ENCODE measurements at regions not wholly inside any gene's neighbourhood (a gene's known extent, or its start where the extent isn't known, plus 50 kb on each side); places are given as distances from the start of the nearest gene placed in this dataset.

- CTCF ChIA-PET, result no interaction called here
- Histone ChIP-seq H3K27ac (ENCODE audit: insufficient read depth, low read depth, low read length) (no peak overlapping the region), H3K79me2 (ENCODE audit: control insufficient read depth, insufficient read depth, low read length) (no peaks in the 10 kb centered on the region), H2AFZ (ENCODE audit: low read depth, low read length) (no peak overlapping the region), H3K4me3 (replicated peaks in 1 of 3; ENCODE audit: insufficient read depth in 1 of 3, low read depth in 1 of 3, low read length in 3 of 3) (no peak overlapping the region), H3K27me3 (ENCODE audit: control insufficient read depth in 2 of 2, insufficient read depth in 2 of 2, low read length in 2 of 2) (no peaks in the 10 kb centered on the region), H3K9me3 (replicated peaks; ENCODE audit: control insufficient read depth, insufficient read depth, low read length) (no peaks in the 10 kb centered on the region), H3K4me2 (ENCODE audit: insufficient read depth, low read length) (no peak overlapping the region), H3K4me1 (ENCODE audit: control insufficient read depth, extremely low read depth, insufficient read depth, low read length) (no peaks in the 10 kb centered on the region), H3K9ac (replicated peaks; ENCODE audit: extremely low read depth, insufficient read depth, low read length) (no peak overlapping the region), H3K36me3 (ENCODE audit: control insufficient read depth in 2 of 2, extremely low read depth in 1 of 2, insufficient read depth in 2 of 2, low read length in 2 of 2) (no peaks in the 10 kb centered on the region), H4K20me1 (replicated peaks; ENCODE audit: control insufficient read depth, extremely low read depth, insufficient read depth, low read length) (no peaks in the 10 kb centered on the region), H3K9me1 (replicated peaks; ENCODE audit: control insufficient read depth, extremely low read depth, insufficient read depth, low read length) (no peaks in the 10 kb centered on the region)
- FAIRE-seq (no peak), DNase-seq (ENCODE audit: low read depth, low spot score) (no peak)
- intact Hi-C loops (cut with micrococcal nuclease) (no loop called here), dilution Hi-C loops (cut with MboI; ENCODE audit: extremely low pct_ligation_motif_present, low sequenced_read_pairs) (no loop called here)
- BruUV-seq (replicated peaks), result no TSS peak
- TF ChIP-seq MYC (IDR thresholded peaks at IDR 0.05; ENCODE audit: low read depth, low read length) (no peak), POLR2AphosphoS5 (IDR thresholded peaks at IDR 0.05; ENCODE audit: insufficient read depth, low read depth, low read length) (no peak), FOS (IDR thresholded peaks at IDR 0.05; ENCODE audit: borderline replicate concordance, insufficient read depth, low read length) (no peak)
- POLR2A ChIA-PET, result no interaction called here
Measured at GRCh38 chr12:89793946-89794345, 85.3 kb upstream of the ATP2B1 start.

DNA sequence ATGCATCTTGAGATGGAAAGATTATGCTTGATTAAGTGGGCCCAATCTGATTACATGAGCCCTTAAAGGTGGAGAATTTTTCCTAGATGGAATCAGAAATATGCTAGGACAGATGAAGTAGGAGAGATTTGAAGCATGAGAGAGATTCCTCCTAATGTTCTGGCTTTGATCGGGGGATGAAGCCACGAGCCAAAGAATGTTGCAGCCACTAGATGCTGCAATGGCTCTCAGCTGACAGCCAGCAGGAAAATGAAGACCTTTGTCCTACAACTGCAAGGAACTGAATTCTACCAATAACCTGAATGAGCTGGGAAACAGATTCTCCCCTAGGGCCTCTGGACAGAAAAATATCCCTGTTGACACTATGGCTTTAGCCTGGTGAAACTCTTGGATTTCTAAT lies 82.6 kb upstream of the ATP2B1 start:
- DNase-seq (ENCODE audit: low read depth, low spot score) (no peak), FAIRE-seq (no peak)
- Histone ChIP-seq H3K9me1 (replicated peaks; ENCODE audit: control insufficient read depth, extremely low read depth, insufficient read depth, low read length) (no peaks in the 10 kb centered on the region), H3K4me3 (replicated peaks in 1 of 3; ENCODE audit: insufficient read depth in 1 of 3, low read depth in 1 of 3, low read length in 3 of 3) (no peak overlapping the region), H3K27ac (ENCODE audit: insufficient read depth, low read depth, low read length) (no peak overlapping the region), H2AFZ (ENCODE audit: low read depth, low read length) (no peak overlapping the region), H3K9me3 (replicated peaks; ENCODE audit: control insufficient read depth, insufficient read depth, low read length) (peaks cover 2% of the 10 kb centered on the region), H4K20me1 (replicated peaks; ENCODE audit: control insufficient read depth, extremely low read depth, insufficient read depth, low read length) (no peaks in the 10 kb centered on the region), H3K36me3 (ENCODE audit: control insufficient read depth in 2 of 2, extremely low read depth in 1 of 2, insufficient read depth in 2 of 2, low read length in 2 of 2) (no peaks in the 10 kb centered on the region), H3K4me1 (ENCODE audit: control insufficient read depth, extremely low read depth, insufficient read depth, low read length) (no peaks in the 10 kb centered on the region), H3K79me2 (ENCODE audit: control insufficient read depth, insufficient read depth, low read length) (no peaks in the 10 kb centered on the region), H3K9ac (replicated peaks; ENCODE audit: extremely low read depth, insufficient read depth, low read length) (no peak overlapping the region), H3K4me2 (ENCODE audit: insufficient read depth, low read length) (no peak overlapping the region), H3K27me3 (ENCODE audit: control insufficient read depth in 2 of 2, insufficient read depth in 2 of 2, low read length in 2 of 2) (no peaks in the 10 kb centered on the region)
- dilution Hi-C loops (cut with MboI; ENCODE audit: extremely low pct_ligation_motif_present, low sequenced_read_pairs) (no loop called here), intact Hi-C loops (cut with micrococcal nuclease) (no loop called here)
- TF ChIP-seq, protein P1, sequence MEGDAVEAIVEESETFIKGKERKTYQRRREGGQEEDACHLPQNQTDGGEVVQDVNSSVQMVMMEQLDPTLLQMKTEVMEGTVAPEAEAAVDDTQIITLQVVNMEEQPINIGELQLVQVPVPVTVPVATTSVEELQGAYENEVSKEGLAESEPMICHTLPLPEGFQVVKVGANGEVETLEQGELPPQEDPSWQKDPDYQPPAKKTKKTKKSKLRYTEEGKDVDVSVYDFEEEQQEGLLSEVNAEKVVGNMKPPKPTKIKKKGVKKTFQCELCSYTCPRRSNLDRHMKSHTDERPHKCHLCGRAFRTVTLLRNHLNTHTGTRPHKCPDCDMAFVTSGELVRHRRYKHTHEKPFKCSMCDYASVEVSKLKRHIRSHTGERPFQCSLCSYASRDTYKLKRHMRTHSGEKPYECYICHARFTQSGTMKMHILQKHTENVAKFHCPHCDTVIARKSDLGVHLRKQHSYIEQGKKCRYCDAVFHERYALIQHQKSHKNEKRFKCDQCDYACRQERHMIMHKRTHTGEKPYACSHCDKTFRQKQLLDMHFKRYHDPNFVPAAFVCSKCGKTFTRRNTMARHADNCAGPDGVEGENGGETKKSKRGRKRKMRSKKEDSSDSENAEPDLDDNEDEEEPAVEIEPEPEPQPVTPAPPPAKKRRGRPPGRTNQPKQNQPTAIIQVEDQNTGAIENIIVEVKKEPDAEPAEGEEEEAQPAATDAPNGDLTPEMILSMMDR (IDR thresholded peaks at IDR 0.05; ENCODE audit: extremely low read depth in 1 of 2, insufficient read depth in 1 of 2, low read depth in 1 of 2, low read length in 2 of 2), result no peak
- no peak for TF ChIP-seq GATA2 (IDR thresholded peaks at IDR 0.05; ENCODE audit: insufficient read depth, insufficient read length, low read depth, low read length)
- no peak for TF ChIP-seq EZH2 (IDR thresholded peaks at IDR 0.05; ENCODE audit: borderline replicate concordance, low read depth, low read length, severe bottlenecking)
- TF ChIP-seq JUN (IDR thresholded peaks at IDR 0.05; ENCODE audit: borderline replicate concordance, insufficient read depth, insufficient read length, low read depth), result no peak
- no peak for TF ChIP-seq MYC (IDR thresholded peaks at IDR 0.05; ENCODE audit: low read depth, low read length)
- TF ChIP-seq POLR2AphosphoS5 (IDR thresholded peaks at IDR 0.05; ENCODE audit: insufficient read depth, low read depth, low read length), result no peak
- TF ChIP-seq, protein P2, sequence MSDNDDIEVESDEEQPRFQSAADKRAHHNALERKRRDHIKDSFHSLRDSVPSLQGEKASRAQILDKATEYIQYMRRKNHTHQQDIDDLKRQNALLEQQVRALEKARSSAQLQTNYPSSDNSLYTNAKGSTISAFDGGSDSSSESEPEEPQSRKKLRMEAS (IDR thresholded peaks at IDR 0.05; ENCODE audit: insufficient read depth, insufficient read length), result no peak
- no peak for TF ChIP-seq FOS (IDR thresholded peaks at IDR 0.05; ENCODE audit: borderline replicate concordance, insufficient read depth, low read length)
- no peak for TF ChIP-seq POLR2A (IDR thresholded peaks at IDR 0.05; ENCODE audit: low read depth, low read length)
- no TSS peak for BruUV-seq (replicated peaks)
- CTCF ChIA-PET, result no interaction called here
- POLR2A ChIA-PET, result no interaction called here
